ENCODE measurements at regions not wholly inside any gene's neighbourhood (a gene's known extent, or its start where the extent isn't known, plus 50 kb on each side); places are given as distances from the start of the nearest gene placed in this dataset.

GRCh38 chr1:25027822-25028586, 97.9 kb upstream of the RUNX3 start:
- no peak overlapping the region for H3K9ac ChIP-seq (ENCODE audit: low read length in 5 of 5)
- H3K36me3 ChIP-seq (ENCODE audit: control insufficient read depth in 5 of 5, insufficient read depth in 5 of 5, low read length in 5 of 5) = no peaks in the 10 kb centered on the region
- no peaks in the 10 kb centered on the region for H3K9me3 ChIP-seq (ENCODE audit: control insufficient read depth in 5 of 5, low read length in 5 of 5)
- H3K4me1 ChIP-seq (ENCODE audit: control insufficient read depth in 5 of 5, insufficient read depth in 5 of 5, low read length in 5 of 5) = peaks cover 0 to 19% (median 5%) of the 10 kb centered on the region in 5 donors
- H3K27me3 ChIP-seq (ENCODE audit: control insufficient read depth in 5 of 5, insufficient read depth in 4 of 5, low read length in 5 of 5) = peaks cover 0 to 25% (median 14%) of the 10 kb centered on the region in 5 donors
- H3K4me3 ChIP-seq (ENCODE audit: low read depth in 1 of 5, low read length in 5 of 5) = no peak overlapping the region
- H3K27ac ChIP-seq (ENCODE audit: low read depth, low read length) = no peak overlapping the region

DNA sequence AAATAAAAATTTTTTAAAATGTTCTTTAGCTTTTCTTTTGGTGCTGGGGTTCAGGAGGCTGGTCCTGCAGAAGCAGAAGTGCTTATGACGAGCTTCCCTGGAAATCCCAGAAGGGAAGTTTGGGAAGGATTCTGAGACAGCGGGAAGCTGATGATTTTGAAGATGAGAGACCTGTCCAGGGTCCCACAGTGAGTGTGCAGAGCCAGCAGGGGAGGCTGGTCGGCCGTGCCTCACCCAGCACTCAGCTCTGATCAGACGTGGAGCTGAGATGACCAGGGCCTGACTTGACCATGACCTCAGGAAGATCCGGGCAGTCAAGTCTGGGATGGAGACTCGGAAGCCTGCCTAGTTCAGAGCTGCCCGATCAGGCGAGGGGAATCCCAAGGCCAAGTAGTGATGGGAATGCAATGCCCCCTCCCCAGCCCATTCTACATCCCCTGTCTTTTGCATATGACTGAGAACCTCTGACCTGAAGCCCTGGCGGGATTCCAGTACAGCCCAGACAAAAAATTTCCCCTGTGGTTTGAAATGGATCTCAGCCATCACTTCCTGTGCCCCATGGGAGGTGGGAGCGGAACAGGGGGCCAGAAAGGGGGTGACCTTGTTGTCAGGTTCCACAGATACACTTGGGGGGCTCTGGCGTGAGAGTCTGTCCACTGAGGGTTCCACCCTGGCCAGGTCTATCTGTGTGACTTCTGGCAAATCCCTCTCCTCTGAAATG, 96.8 kb upstream of the RUNX3 start:
- H3K27me3 ChIP-seq (ENCODE audit: control insufficient read depth in 5 of 5, insufficient read depth in 4 of 5, low read length in 5 of 5) = peaks cover 0 to 30% (median 14%) of the 10 kb centered on the region in 5 donors
- H3K4me3 ChIP-seq (ENCODE audit: low read depth in 1 of 5, low read length in 5 of 5) = no peak overlapping the region
- H3K9ac ChIP-seq (ENCODE audit: low read length in 5 of 5) = no peak overlapping the region
- no peak overlapping the region for H3K27ac ChIP-seq (ENCODE audit: low read depth, low read length)
- H3K36me3 ChIP-seq (ENCODE audit: control insufficient read depth in 5 of 5, insufficient read depth in 5 of 5, low read length in 5 of 5) = no peaks in the 10 kb centered on the region
- H3K4me1 ChIP-seq (ENCODE audit: control insufficient read depth in 5 of 5, insufficient read depth in 5 of 5, low read length in 5 of 5) = peaks cover 2 to 20% (median 5%) of the 10 kb centered on the region in 5 donors
- H3K9me3 ChIP-seq (ENCODE audit: control insufficient read depth in 5 of 5, low read length in 5 of 5) = no peaks in the 10 kb centered on the region

DNA sequence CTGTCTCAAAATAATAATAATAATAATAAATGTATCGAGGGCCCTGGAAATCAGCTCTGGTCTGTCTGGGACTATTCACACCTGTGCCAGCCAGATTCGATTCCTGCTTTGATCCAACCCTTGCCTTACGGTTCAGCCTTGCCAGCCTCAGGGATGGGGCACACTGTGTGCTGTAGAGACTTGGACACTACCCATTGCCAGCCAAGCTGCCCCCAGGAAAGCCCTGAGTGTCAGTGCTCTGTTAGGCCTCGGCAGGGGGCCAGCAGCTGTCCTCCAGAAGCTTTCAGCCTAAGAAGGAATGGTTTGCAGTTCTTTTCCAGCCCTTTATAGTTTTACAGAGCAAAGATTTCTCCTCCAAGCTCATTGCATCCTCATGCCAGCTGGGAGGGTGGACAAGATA, 96.2 kb upstream of the RUNX3 start:
- Histone ChIP-seq H3K4me1 (ENCODE audit: control insufficient read depth in 5 of 5, insufficient read depth in 5 of 5, low read length in 5 of 5) (peaks cover 2 to 21% (median 5%) of the 10 kb centered on the region in 5 donors), H3K9ac (ENCODE audit: low read length in 5 of 5) (no peak overlapping the region), H3K9me3 (ENCODE audit: control insufficient read depth in 5 of 5, low read length in 5 of 5) (no peaks in the 10 kb centered on the region), H3K27me3 (ENCODE audit: control insufficient read depth in 5 of 5, insufficient read depth in 4 of 5, low read length in 5 of 5) (peaks cover 0 to 30% (median 13%) of the 10 kb centered on the region in 5 donors), H3K36me3 (ENCODE audit: control insufficient read depth in 5 of 5, insufficient read depth in 5 of 5, low read length in 5 of 5) (no peaks in the 10 kb centered on the region), H3K4me3 (ENCODE audit: low read depth in 1 of 5, low read length in 5 of 5) (no peak overlapping the region), H3K27ac (ENCODE audit: low read depth, low read length) (no peak overlapping the region)

- Histone ChIP-seq H3K4me3 (ENCODE audit: low read depth in 1 of 5, low read length in 5 of 5) (no peak overlapping the region), H3K9ac (ENCODE audit: low read length in 5 of 5) (no peak overlapping the region), H3K4me1 (ENCODE audit: control insufficient read depth in 5 of 5, insufficient read depth in 5 of 5, low read length in 5 of 5) (peaks cover 2 to 21% (median 5%) of the 10 kb centered on the region in 5 donors), H3K27ac (ENCODE audit: low read depth, low read length) (no peak overlapping the region), H3K27me3 (ENCODE audit: control insufficient read depth in 5 of 5, insufficient read depth in 4 of 5, low read length in 5 of 5) (peaks cover 0 to 30% (median 15%) of the 10 kb centered on the region in 5 donors), H3K9me3 (ENCODE audit: control insufficient read depth in 5 of 5, low read length in 5 of 5) (no peaks in the 10 kb centered on the region), H3K36me3 (ENCODE audit: control insufficient read depth in 5 of 5, insufficient read depth in 5 of 5, low read length in 5 of 5) (no peaks in the 10 kb centered on the region)
Measured at GRCh38 chr1:25024615-25025350, 94.7 kb upstream of the RUNX3 start.

GRCh38 chr1:25023826-25024225, 93.8 kb upstream of the RUNX3 start:
- Histone ChIP-seq H3K27ac (ENCODE audit: low read depth, low read length) (no peak overlapping the region), H3K9ac (ENCODE audit: low read length in 5 of 5) (no peak overlapping the region), H3K9me3 (ENCODE audit: control insufficient read depth in 5 of 5, low read length in 5 of 5) (no peaks in the 10 kb centered on the region), H3K27me3 (ENCODE audit: control insufficient read depth in 5 of 5, insufficient read depth in 4 of 5, low read length in 5 of 5) (peaks cover 0 to 26% (median 18%) of the 10 kb centered on the region in 5 donors), H3K4me3 (ENCODE audit: low read depth in 1 of 5, low read length in 5 of 5) (no peak overlapping the region), H3K36me3 (ENCODE audit: control insufficient read depth in 5 of 5, insufficient read depth in 5 of 5, low read length in 5 of 5) (no peaks in the 10 kb centered on the region), H3K4me1 (ENCODE audit: control insufficient read depth in 5 of 5, insufficient read depth in 5 of 5, low read length in 5 of 5) (peaks cover 2 to 20% (median 5%) of the 10 kb centered on the region in 5 donors)

GRCh38 chr1:25023190-25023578, 93.1 kb upstream of the RUNX3 start:
- Histone ChIP-seq H3K4me1 (ENCODE audit: control insufficient read depth in 5 of 5, insufficient read depth in 5 of 5, low read length in 5 of 5) (peaks cover 2 to 18% (median 5%) of the 10 kb centered on the region in 5 donors), H3K9me3 (ENCODE audit: control insufficient read depth in 5 of 5, low read length in 5 of 5) (no peaks in the 10 kb centered on the region), H3K36me3 (ENCODE audit: control insufficient read depth in 5 of 5, insufficient read depth in 5 of 5, low read length in 5 of 5) (no peaks in the 10 kb centered on the region), H3K27ac (ENCODE audit: low read depth, low read length) (no peak overlapping the region), H3K4me3 (ENCODE audit: low read depth in 1 of 5, low read length in 5 of 5) (no peak overlapping the region), H3K9ac (ENCODE audit: low read length in 5 of 5) (no peak overlapping the region), H3K27me3 (ENCODE audit: control insufficient read depth in 5 of 5, insufficient read depth in 4 of 5, low read length in 5 of 5) (peaks cover 2 to 23% (median 19%) of the 10 kb centered on the region in 5 donors)

GRCh38 chr1:25022361-25023189, 92.5 kb upstream of the RUNX3 start:
- H3K9ac ChIP-seq (ENCODE audit: low read length in 5 of 5) = no peak overlapping the region
- peaks cover 2 to 22% (median 5%) of the 10 kb centered on the region in 5 donors for H3K4me1 ChIP-seq (ENCODE audit: control insufficient read depth in 5 of 5, insufficient read depth in 5 of 5, low read length in 5 of 5)
- H3K36me3 ChIP-seq (ENCODE audit: control insufficient read depth in 5 of 5, insufficient read depth in 5 of 5, low read length in 5 of 5) = no peaks in the 10 kb centered on the region
- no peak overlapping the region for H3K4me3 ChIP-seq (ENCODE audit: low read depth in 1 of 5, low read length in 5 of 5)
- no peak overlapping the region for H3K27ac ChIP-seq (ENCODE audit: low read depth, low read length)
- H3K27me3 ChIP-seq (ENCODE audit: control insufficient read depth in 5 of 5, insufficient read depth in 4 of 5, low read length in 5 of 5) = peaks cover 4 to 23% (median 19%) of the 10 kb centered on the region in 5 donors
- no peaks in the 10 kb centered on the region for H3K9me3 ChIP-seq (ENCODE audit: control insufficient read depth in 5 of 5, low read length in 5 of 5)

- H3K27me3 ChIP-seq (ENCODE audit: control insufficient read depth in 5 of 5, insufficient read depth in 4 of 5, low read length in 5 of 5) = peaks cover 8 to 23% (median 20%) of the 10 kb centered on the region in 5 donors
- H3K9ac ChIP-seq (ENCODE audit: low read length in 5 of 5) = no peak overlapping the region
- no peaks in the 10 kb centered on the region for H3K9me3 ChIP-seq (ENCODE audit: control insufficient read depth in 5 of 5, low read length in 5 of 5)
- H3K4me3 ChIP-seq (ENCODE audit: low read depth in 1 of 5, low read length in 5 of 5) = no peak overlapping the region
- peaks cover under 1 to 27% (median 3%) of the 10 kb centered on the region in 5 donors for H3K4me1 ChIP-seq (ENCODE audit: control insufficient read depth in 5 of 5, insufficient read depth in 5 of 5, low read length in 5 of 5)
- H3K36me3 ChIP-seq (ENCODE audit: control insufficient read depth in 5 of 5, insufficient read depth in 5 of 5, low read length in 5 of 5) = no peaks in the 10 kb centered on the region
- H3K27ac ChIP-seq (ENCODE audit: low read depth, low read length) = no peak overlapping the region
Measured at GRCh38 chr1:25021591-25022215, 91.6 kb upstream of the RUNX3 start.

All from subcutaneous abdominal adipose tissue (tissue), 5 donors.